Neural cell (in vitro differentiated cells): ENCODE measurements at regions not wholly inside any gene's neighbourhood (a gene's known extent, or its start where the extent isn't known, plus 50 kb on each side); places are given as distances from the start of the nearest gene placed in this dataset.

Source experiments
- CTCF ChIP-seq: fragments of 450-650 bp; IDR thresholded peaks from 2 replicates; pipeline ENCODE4 v1.5.1; 2014; ENCODE audit warnings: antibody characterized with exemption, mild to moderate bottlenecking, moderate library complexity; ENCODE audit not compliant: poor library complexity, severe bottlenecking
- EP300 ChIP-seq: fragments of 450-650 bp; conservative IDR thresholded peaks from 2 replicates; pipeline ENCODE4 v1.6.1; 2014; ENCODE audit warnings: antibody characterized with exemption, mild to moderate bottlenecking, moderate library complexity; ENCODE audit not compliant: poor library complexity, severe bottlenecking
- MXI1 ChIP-seq: fragments of 450-650 bp; conservative IDR thresholded peaks from 2 replicates; pipeline ENCODE4 v1.6.1; 2014; ENCODE audit warnings: antibody characterized with exemption, mild to moderate bottlenecking; ENCODE audit not compliant: poor library complexity, severe bottlenecking
- TF ChIP-seq, protein P1 (sequence below): IDR thresholded peaks from 2 replicates; pipeline ENCODE4 v1.6.1; 2012; ENCODE audit warnings: borderline replicate concordance

- TF ChIP-seq EP300 (no peak), MXI1 (no peak), CTCF (no peak)
- TF ChIP-seq, protein P1, sequence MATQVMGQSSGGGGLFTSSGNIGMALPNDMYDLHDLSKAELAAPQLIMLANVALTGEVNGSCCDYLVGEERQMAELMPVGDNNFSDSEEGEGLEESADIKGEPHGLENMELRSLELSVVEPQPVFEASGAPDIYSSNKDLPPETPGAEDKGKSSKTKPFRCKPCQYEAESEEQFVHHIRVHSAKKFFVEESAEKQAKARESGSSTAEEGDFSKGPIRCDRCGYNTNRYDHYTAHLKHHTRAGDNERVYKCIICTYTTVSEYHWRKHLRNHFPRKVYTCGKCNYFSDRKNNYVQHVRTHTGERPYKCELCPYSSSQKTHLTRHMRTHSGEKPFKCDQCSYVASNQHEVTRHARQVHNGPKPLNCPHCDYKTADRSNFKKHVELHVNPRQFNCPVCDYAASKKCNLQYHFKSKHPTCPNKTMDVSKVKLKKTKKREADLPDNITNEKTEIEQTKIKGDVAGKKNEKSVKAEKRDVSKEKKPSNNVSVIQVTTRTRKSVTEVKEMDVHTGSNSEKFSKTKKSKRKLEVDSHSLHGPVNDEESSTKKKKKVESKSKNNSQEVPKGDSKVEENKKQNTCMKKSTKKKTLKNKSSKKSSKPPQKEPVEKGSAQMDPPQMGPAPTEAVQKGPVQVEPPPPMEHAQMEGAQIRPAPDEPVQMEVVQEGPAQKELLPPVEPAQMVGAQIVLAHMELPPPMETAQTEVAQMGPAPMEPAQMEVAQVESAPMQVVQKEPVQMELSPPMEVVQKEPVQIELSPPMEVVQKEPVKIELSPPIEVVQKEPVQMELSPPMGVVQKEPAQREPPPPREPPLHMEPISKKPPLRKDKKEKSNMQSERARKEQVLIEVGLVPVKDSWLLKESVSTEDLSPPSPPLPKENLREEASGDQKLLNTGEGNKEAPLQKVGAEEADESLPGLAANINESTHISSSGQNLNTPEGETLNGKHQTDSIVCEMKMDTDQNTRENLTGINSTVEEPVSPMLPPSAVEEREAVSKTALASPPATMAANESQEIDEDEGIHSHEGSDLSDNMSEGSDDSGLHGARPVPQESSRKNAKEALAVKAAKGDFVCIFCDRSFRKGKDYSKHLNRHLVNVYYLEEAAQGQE, result no peak
These were observed 73.1 kb downstream of the TMPRSS5 start for GRCh38 chr11:113632981-113633380.
